Astrocyte (in vitro differentiated cells and primary cell): ENCODE measurements at regions not wholly inside any gene's neighbourhood (a gene's known extent, or its start where the extent isn't known, plus 50 kb on each side); places are given as distances from the start of the nearest gene placed in this dataset.

ENCODE experiments used
- DNase-seq: peaks from one replicate; pipeline ENCODE4 v3.0.0-alpha.2; 2010; ENCODE audit warnings: low read depth
- FAIRE-seq: peaks from 2 replicates; lab custom pipeline; 2011; peaks lifted over from hg19 to GRCh38; lab: Jason Lieb, UNC
- H2AFZ ChIP-seq: 2 replicates; pipeline ENCODE4 v1.6.0; 2012; ENCODE audit warnings: low read depth, low read length, inconsistent platforms
- H3K27ac ChIP-seq: 2 replicates; pipeline ENCODE4 v1.5.1; 2011; ENCODE audit warnings: low read depth, low read length, inconsistent platforms
- H3K27me3 ChIP-seq: 2 replicates; pipeline ENCODE4 v1.6.0; 2011; ENCODE audit warnings: low read length, inconsistent platforms; ENCODE audit not compliant: insufficient read depth
- H3K36me3 ChIP-seq: 2 replicates; pipeline ENCODE4 v1.5.1; 2011; ENCODE audit warnings: low read length, inconsistent platforms; ENCODE audit not compliant: insufficient read depth
- H3K4me1 ChIP-seq: 2 replicates; pipeline ENCODE4 v1.5.1; 2011; ENCODE audit warnings: low read length, inconsistent platforms; ENCODE audit not compliant: insufficient read depth
- H3K4me2 ChIP-seq: 2 replicates; pipeline ENCODE4 v1.6.0; 2012; ENCODE audit warnings: low read length, inconsistent platforms
- H3K4me3 ChIP-seq: 2 replicates; pipeline ENCODE4 v1.5.1; 2011; ENCODE audit warnings: low read depth, mild to moderate bottlenecking, low read length, inconsistent platforms; ENCODE audit not compliant: insufficient read depth
- H3K79me2 ChIP-seq: 2 replicates; pipeline ENCODE4 v1.6.0; 2012; ENCODE audit warnings: mild to moderate bottlenecking, low read length, inconsistent platforms; ENCODE audit not compliant: insufficient read depth
- H3K9ac ChIP-seq: 2 replicates; pipeline ENCODE4 v1.6.0; 2012; ENCODE audit warnings: mild to moderate bottlenecking, low read length, inconsistent platforms
- H3K9me3 ChIP-seq: 2 replicates; pipeline ENCODE4 v1.5.1; 2012; ENCODE audit warnings: low read depth, mild to moderate bottlenecking, low read length, inconsistent platforms; ENCODE audit not compliant: insufficient read depth
- H4K20me1 ChIP-seq: 2 replicates; pipeline ENCODE4 v1.6.0; 2012; ENCODE audit warnings: low read length, inconsistent platforms; ENCODE audit not compliant: insufficient read depth
- H3K27ac Mint-ChIP-seq: one replicate; pipeline ENCODE4 v1.8.0; 2021; ENCODE audit warnings: mild to moderate bottlenecking, mixed read lengths; ENCODE audit not compliant: unreplicated experiment
- H3K27me3 Mint-ChIP-seq: one replicate; pipeline ENCODE4 v1.8.0; 2021; ENCODE audit warnings: low read depth, mixed read lengths; ENCODE audit not compliant: unreplicated experiment
- H3K36me3 Mint-ChIP-seq: one replicate; pipeline ENCODE4 v1.8.0; 2021; ENCODE audit warnings: low read depth, mixed read lengths; ENCODE audit not compliant: unreplicated experiment
- H3K4me1 Mint-ChIP-seq: one replicate; pipeline ENCODE4 v1.8.0; 2021; ENCODE audit warnings: low read depth, mixed read lengths; ENCODE audit not compliant: unreplicated experiment
- H3K4me3 Mint-ChIP-seq: one replicate; pipeline ENCODE4 v1.8.0; 2021; ENCODE audit warnings: mild to moderate bottlenecking, moderate library complexity, mixed read lengths; ENCODE audit not compliant: unreplicated experiment
- H3K9me3 Mint-ChIP-seq: one replicate; pipeline ENCODE4 v1.8.0; 2021; ENCODE audit warnings: mild to moderate bottlenecking, mixed read lengths; ENCODE audit not compliant: unreplicated experiment
- CTCF ChIP-seq: IDR thresholded peaks from 2 replicates; pipeline ENCODE4 v1.5.1; 2011; ENCODE audit warnings: low read depth, mild to moderate bottlenecking, inconsistent platforms, low read length, moderate library complexity; ENCODE audit not compliant: insufficient read depth
- EZH2 ChIP-seq: IDR thresholded peaks from 2 replicates; pipeline ENCODE4 v1.6.1; 2012; ENCODE audit warnings: mild to moderate bottlenecking, low read length, inconsistent platforms; ENCODE audit not compliant: insufficient read depth

- Histone ChIP-seq H3K9ac (no peak overlapping the region), H3K4me2 (no peak overlapping the region), H3K27ac (no peak overlapping the region), H3K36me3 (no peaks in the 10 kb centered on the region), H3K9me3 (peaks cover 3% of the 10 kb centered on the region), H3K27me3 (no peaks in the 10 kb centered on the region), H4K20me1 (no peaks in the 10 kb centered on the region), H3K4me1 (peaks cover 5% of the 10 kb centered on the region), H3K4me3 (no peak overlapping the region), H2AFZ (no peak overlapping the region), H3K79me2 (no peaks in the 10 kb centered on the region)
- Mint-ChIP-seq H3K9me3 (no peaks in the 10 kb centered on the region), H3K4me1 (no peaks in the 10 kb centered on the region), H3K27me3 (no peaks in the 10 kb centered on the region), H3K4me3 (no peak overlapping the region), H3K27ac (no peak overlapping the region), H3K36me3 (no peaks in the 10 kb centered on the region)
- TF ChIP-seq CTCF (no peak), EZH2 (no peak)
- FAIRE-seq: no peak
- DNase-seq: no peak
Measured at GRCh38 chr1:55541296-55541695, 326.1 kb upstream of the USP24 start.

DNA sequence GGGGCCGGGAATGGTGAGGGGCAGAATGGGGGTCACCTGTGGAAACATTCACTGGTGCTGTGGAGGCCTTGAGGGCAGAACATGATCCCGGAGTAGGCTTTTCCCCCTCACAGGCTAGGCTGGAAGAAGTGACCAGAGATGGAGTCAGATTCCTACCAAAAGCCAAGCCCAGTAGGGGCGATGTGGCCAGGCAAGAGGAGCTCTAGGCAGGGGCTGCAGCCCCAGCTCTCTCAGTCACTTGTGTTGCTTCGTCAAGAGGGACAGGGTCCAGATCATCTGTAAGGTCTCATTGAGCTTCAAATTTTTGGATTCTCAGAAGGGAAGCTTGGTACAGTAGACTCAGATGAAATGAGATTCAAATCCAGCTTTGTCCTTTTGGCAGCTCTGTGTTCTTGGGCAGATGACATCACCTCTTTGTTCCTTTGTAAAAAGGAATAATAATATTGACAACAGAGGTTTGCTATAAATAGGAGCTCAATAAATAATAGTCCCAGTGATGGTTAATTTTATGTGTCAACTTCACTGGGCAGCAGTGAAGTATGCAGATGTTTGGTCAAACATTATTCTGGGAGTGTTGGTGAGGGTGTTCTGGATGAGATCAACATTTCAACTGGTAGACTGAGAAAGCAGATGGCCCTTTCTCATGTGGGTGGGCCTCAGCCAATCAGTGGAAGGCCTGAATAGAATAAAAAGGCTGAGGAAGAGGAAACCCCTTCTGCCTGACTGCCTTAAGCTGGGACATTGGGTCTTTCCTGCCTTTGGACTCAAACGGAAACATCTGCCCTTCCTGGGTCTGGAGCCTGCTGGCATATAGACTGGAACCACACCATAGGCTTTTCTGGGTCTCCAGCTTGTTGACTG, 324.7 kb upstream of the USP24 start:
- Histone ChIP-seq H3K27me3 (no peaks in the 10 kb centered on the region), H3K4me2 (no peak overlapping the region), H3K27ac (no peak overlapping the region), H2AFZ (no peak overlapping the region), H3K4me1 (peaks cover 5% of the 10 kb centered on the region), H3K36me3 (no peaks in the 10 kb centered on the region), H4K20me1 (no peaks in the 10 kb centered on the region), H3K9ac (no peak overlapping the region), H3K79me2 (no peaks in the 10 kb centered on the region), H3K9me3 (peaks cover 3% of the 10 kb centered on the region), H3K4me3 (no peak overlapping the region)
- TF ChIP-seq EZH2: no peak
- TF ChIP-seq CTCF: no peak
- DNase-seq (no peak), FAIRE-seq (no peak)
- Mint-ChIP-seq H3K27ac (no peak overlapping the region), H3K9me3 (no peaks in the 10 kb centered on the region), H3K36me3 (no peaks in the 10 kb centered on the region), H3K4me3 (no peak overlapping the region), H3K4me1 (no peaks in the 10 kb centered on the region), H3K27me3 (peaks cover 1% of the 10 kb centered on the region)

GRCh38 chr1:55538428-55538827, 323.3 kb upstream of the USP24 start:
- H3K27ac Mint-ChIP-seq: no peak overlapping the region
- no peaks in the 10 kb centered on the region for H4K20me1 ChIP-seq
- no peaks in the 10 kb centered on the region for H3K36me3 Mint-ChIP-seq
- peaks cover 1% of the 10 kb centered on the region for H3K27me3 Mint-ChIP-seq
- no peaks in the 10 kb centered on the region for H3K36me3 ChIP-seq
- TF ChIP-seq EZH2 (no peak), CTCF (no peak)
- DNase-seq (no peak), FAIRE-seq (no peak)
- no peaks in the 10 kb centered on the region for H3K27me3 ChIP-seq
- no peaks in the 10 kb centered on the region for H3K4me1 Mint-ChIP-seq
- no peak overlapping the region for H2AFZ ChIP-seq
- no peak overlapping the region for H3K4me3 Mint-ChIP-seq
- H3K9me3 ChIP-seq: peaks cover under 1% of the 10 kb centered on the region
- no peak overlapping the region for H3K4me2 ChIP-seq
- no peak overlapping the region for H3K9ac ChIP-seq
- H3K4me1 ChIP-seq: peaks cover 5% of the 10 kb centered on the region
- no peak overlapping the region for H3K4me3 ChIP-seq
- no peaks in the 10 kb centered on the region for H3K79me2 ChIP-seq
- H3K9me3 Mint-ChIP-seq: no peaks in the 10 kb centered on the region
- no peak overlapping the region for H3K27ac ChIP-seq
